Keratinocyte (primary cell): ENCODE measurements at regions not wholly inside any gene's neighbourhood (a gene's known extent, or its start where the extent isn't known, plus 50 kb on each side); places are given as distances from the start of the nearest gene placed in this dataset.

Source experiments
- CTCF ChIP-seq, 3 experiments: IDR thresholded peaks in 1 of 3; conservative IDR thresholded peaks in 1 of 3; optimal IDR thresholded peaks in 1 of 3; 2 replicates in 2 of 3; 3 replicates in 1 of 3; pipeline versions ENCODE3 to v1.5.1; 2011; ENCODE audit warnings: low read length in 3 of 3, mild to moderate bottlenecking in 3 of 3, moderate library complexity in 2 of 3, control low read depth in 1 of 3, inconsistent platforms in 1 of 3; ENCODE audit not compliant: insufficient read depth in 2 of 3; ENCODE audit errors: extremely low read depth in 1 of 3
- EZH2 ChIP-seq: IDR thresholded peaks from one replicate; pipeline ENCODE4 v1.6.1; 2012; ENCODE audit warnings: inconsistent platforms, mild to moderate bottlenecking, low read length, moderate library complexity

- no peak for TF ChIP-seq CTCF (optimal IDR thresholded peaks at IDR 0.05 in 1 of 3, IDR thresholded peaks at IDR 0.05 in 1 of 3, conservative IDR thresholded peaks at IDR 0.05 in 1 of 3; ENCODE audit: extremely low read depth in 1 of 3, insufficient read depth in 2 of 3, low read length in 3 of 3)
- TF ChIP-seq EZH2 = no peak
These were observed 366.1 kb downstream of the CTTN start for GRCh38 chr11:70764356-70764905.
